ENCODE measurements at regions not wholly inside any gene's neighbourhood (a gene's known extent, or its start where the extent isn't known, plus 50 kb on each side); places are given as distances from the start of the nearest gene placed in this dataset.

DNA sequence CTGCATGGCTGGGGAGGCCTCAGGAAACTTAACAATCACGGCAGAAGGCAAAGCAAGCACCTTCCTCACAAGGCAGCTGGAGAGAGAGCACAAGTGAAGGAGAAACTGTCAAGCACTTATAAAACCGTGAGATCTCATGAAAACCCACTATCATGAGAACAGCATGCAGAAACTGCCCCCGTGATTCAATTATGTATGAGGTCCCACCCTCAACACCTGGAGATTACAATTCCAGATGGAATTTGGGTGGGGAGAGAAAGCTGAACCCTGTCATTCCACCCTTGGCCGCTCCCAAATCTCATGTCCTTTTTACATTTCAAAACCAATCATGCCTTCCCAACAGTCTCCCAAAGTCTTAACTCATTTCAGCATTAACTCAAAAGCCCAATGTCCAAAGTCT lies 107.2 kb upstream of the ECI2 start (continued):
- TF ChIP-seq EZH2 (IDR thresholded peaks at IDR 0.05; ENCODE audit: low read depth, unreplicated experiment) (no peak), ZNF114 (CRISPR knock-in tag; IDR thresholded peaks at IDR 0.05) (no peak), CREB1 (CRISPR knock-in tag; IDR thresholded peaks at IDR 0.05; ENCODE audit: low read depth) (no peak), ZNF331 (CRISPR knock-in tag; IDR thresholded peaks at IDR 0.05; ENCODE audit: low read depth) (no peak)
- TF ChIP-seq, protein P1, sequence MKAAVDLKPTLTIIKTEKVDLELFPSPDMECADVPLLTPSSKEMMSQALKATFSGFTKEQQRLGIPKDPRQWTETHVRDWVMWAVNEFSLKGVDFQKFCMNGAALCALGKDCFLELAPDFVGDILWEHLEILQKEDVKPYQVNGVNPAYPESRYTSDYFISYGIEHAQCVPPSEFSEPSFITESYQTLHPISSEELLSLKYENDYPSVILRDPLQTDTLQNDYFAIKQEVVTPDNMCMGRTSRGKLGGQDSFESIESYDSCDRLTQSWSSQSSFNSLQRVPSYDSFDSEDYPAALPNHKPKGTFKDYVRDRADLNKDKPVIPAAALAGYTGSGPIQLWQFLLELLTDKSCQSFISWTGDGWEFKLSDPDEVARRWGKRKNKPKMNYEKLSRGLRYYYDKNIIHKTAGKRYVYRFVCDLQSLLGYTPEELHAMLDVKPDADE (IDR thresholded peaks at IDR 0.05): no peak

DNA sequence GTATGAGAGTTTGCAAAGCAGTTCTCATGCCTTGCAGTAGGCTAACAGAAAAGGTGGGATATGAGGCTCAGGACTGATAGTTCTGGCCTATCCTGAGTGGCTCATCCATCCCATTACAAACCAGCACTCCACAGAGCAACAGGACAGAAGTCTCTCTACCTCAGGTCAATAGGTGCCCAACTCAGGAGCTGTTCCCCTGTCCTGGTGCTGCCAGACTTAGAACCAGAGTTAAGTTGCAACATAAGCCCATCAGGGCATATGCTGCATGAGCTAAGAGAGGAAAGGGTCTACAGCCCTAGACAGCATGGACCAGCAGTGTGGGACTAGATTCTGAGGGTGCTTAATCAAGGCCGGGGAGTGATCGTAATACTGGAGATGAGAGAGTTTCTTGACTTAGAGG lies 104.8 kb upstream of the ECI2 start:
- Histone ChIP-seq H3K79me2 (replicated peaks; ENCODE audit: insufficient read depth) (no peaks in the 10 kb centered on the region), H3K4me2 (no peak overlapping the region), H2AFZ (no peak overlapping the region), H3K36me3 (ENCODE audit: insufficient read depth) (no peaks in the 10 kb centered on the region), H3K9me2 (ENCODE audit: insufficient read depth) (no peaks in the 10 kb centered on the region), H3K27ac (ENCODE audit: low read depth) (no peak overlapping the region), H3K27me3 (ENCODE audit: insufficient read depth) (no peaks in the 10 kb centered on the region), H4K20me1 (replicated peaks; ENCODE audit: insufficient read depth) (no peaks in the 10 kb centered on the region), H3K4me3 (no peak overlapping the region), H3F3A (replicated peaks; ENCODE audit: low read depth) (no peaks in the 10 kb centered on the region), H3K4me1 (ENCODE audit: insufficient read depth) (no peaks in the 10 kb centered on the region)
- ATAC-seq: no peak
- Mint-ChIP-seq H3K36me3 (ENCODE audit: low read depth) (peaks cover 22% of the 10 kb centered on the region), H3K9me3 (peaks cover 34% of the 10 kb centered on the region), H3K27me3 (ENCODE audit: insufficient read depth, low read depth, poor library complexity) (peaks cover 2% of the 10 kb centered on the region), H3K4me3 (no peak overlapping the region), H3K4me1 (no peaks in the 10 kb centered on the region), H3K27ac (no peak overlapping the region)
- DNase-seq (ENCODE audit: low spot score): no peak
- TF ChIP-seq, protein P1 (IDR thresholded peaks at IDR 0.05): no peak
- TF ChIP-seq EZH2phosphoT487 (IDR thresholded peaks at IDR 0.05; ENCODE audit: unreplicated experiment): no peak
- no peak for TF ChIP-seq NANOG (IDR thresholded peaks at IDR 0.05; ENCODE audit: borderline replicate concordance)
- TF ChIP-seq POLR2AphosphoS5 (IDR thresholded peaks at IDR 0.05; ENCODE audit: low read depth): no peak
- TF ChIP-seq REST (IDR thresholded peaks at IDR 0.05; ENCODE audit: unreplicated experiment): no peak
- TF ChIP-seq CREB1 (CRISPR knock-in tag; IDR thresholded peaks at IDR 0.05; ENCODE audit: low read depth): no peak
- TF ChIP-seq CTCF (conservative IDR thresholded peaks at IDR 0.05; ENCODE audit: low read depth in 2 of 2): no peak
- TF ChIP-seq STAT1 (IDR thresholded peaks at IDR 0.05; ENCODE audit: unreplicated experiment): no peak
- TF ChIP-seq ZNF114 (CRISPR knock-in tag; IDR thresholded peaks at IDR 0.05): no peak
- no peak for TF ChIP-seq ZNF331 (CRISPR knock-in tag; IDR thresholded peaks at IDR 0.05; ENCODE audit: low read depth)
- TF ChIP-seq ZNF462 (CRISPR knock-in tag; IDR thresholded peaks at IDR 0.05): no peak

Measured in GM23338 (cell line).